ENCODE measurements at regions not wholly inside any gene's neighbourhood (a gene's known extent, or its start where the extent isn't known, plus 50 kb on each side); places are given as distances from the start of the nearest gene placed in this dataset.

DNA sequence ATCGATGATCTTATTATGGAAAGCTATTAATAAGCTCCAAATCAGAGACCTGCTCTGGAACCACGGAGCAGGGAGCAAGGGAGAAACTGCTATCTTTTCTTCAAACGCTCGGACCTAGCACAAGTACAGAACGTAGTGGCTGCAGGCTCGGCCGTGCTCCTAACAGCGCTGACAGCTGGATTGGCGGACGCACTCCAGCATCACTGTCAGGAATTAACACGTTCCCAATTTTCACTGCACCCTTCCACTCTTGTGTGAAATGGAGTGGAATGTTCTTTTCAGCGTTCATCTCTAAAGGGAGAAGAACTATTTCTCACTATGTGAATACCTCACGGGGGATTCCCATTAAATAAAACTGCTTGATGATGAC lies 106.9 kb downstream of the ZNF281 start:
- no peaks in the 10 kb centered on the region for H3K9me3 ChIP-seq (ENCODE audit: insufficient read depth, low read depth, low read length)
- H3K9ac ChIP-seq (ENCODE audit: low read length): peak overlapping the region; percentile 74
- Mint-ChIP-seq H3K9me3 (ENCODE audit: unreplicated experiment) (no peaks in the 10 kb centered on the region), H3K27ac (ENCODE audit: unreplicated experiment) (no peak overlapping the region), H3K36me3 (ENCODE audit: low read depth, unreplicated experiment) (no peaks in the 10 kb centered on the region), H3K4me3 (ENCODE audit: unreplicated experiment) (peak overlapping the region; percentile 82), H3K27me3 (ENCODE audit: low read depth, unreplicated experiment) (peaks cover 31% of the 10 kb centered on the region), H3K4me1 (ENCODE audit: low read depth, unreplicated experiment) (no peaks in the 10 kb centered on the region)
- H3K4me2 ChIP-seq (ENCODE audit: low read length): peak overlapping the region; percentile 85
- H3K27ac ChIP-seq (ENCODE audit: low read depth, low read length): no peak overlapping the region
- no peaks in the 10 kb centered on the region for H3K4me1 ChIP-seq (ENCODE audit: insufficient read depth, low read length)
- no peaks in the 10 kb centered on the region for H3K36me3 ChIP-seq (ENCODE audit: insufficient read depth, low read length)
- peaks cover 2% of the 10 kb centered on the region for H3K27me3 ChIP-seq (ENCODE audit: insufficient read depth, low read length)
- FAIRE-seq (no peak), DNase-seq (ENCODE audit: low read depth) (no peak)
- no peak for TF ChIP-seq EZH2 (IDR thresholded peaks at IDR 0.05; ENCODE audit: insufficient read depth, low read length)
- TF ChIP-seq, protein P1, sequence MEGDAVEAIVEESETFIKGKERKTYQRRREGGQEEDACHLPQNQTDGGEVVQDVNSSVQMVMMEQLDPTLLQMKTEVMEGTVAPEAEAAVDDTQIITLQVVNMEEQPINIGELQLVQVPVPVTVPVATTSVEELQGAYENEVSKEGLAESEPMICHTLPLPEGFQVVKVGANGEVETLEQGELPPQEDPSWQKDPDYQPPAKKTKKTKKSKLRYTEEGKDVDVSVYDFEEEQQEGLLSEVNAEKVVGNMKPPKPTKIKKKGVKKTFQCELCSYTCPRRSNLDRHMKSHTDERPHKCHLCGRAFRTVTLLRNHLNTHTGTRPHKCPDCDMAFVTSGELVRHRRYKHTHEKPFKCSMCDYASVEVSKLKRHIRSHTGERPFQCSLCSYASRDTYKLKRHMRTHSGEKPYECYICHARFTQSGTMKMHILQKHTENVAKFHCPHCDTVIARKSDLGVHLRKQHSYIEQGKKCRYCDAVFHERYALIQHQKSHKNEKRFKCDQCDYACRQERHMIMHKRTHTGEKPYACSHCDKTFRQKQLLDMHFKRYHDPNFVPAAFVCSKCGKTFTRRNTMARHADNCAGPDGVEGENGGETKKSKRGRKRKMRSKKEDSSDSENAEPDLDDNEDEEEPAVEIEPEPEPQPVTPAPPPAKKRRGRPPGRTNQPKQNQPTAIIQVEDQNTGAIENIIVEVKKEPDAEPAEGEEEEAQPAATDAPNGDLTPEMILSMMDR (IDR thresholded peaks at IDR 0.05; ENCODE audit: insufficient read depth, low read depth, low read length): no peak
- H2AFZ ChIP-seq (ENCODE audit: low read depth, low read length): peak overlapping the region; percentile 78
- no peaks in the 10 kb centered on the region for H3K79me2 ChIP-seq (ENCODE audit: insufficient read depth, low read length)
- peak overlapping the region; percentile 74 for H3K4me3 ChIP-seq (ENCODE audit: insufficient read depth, low read depth, low read length)
- H4K20me1 ChIP-seq (ENCODE audit: insufficient read depth, low read length): no peaks in the 10 kb centered on the region

DNA sequence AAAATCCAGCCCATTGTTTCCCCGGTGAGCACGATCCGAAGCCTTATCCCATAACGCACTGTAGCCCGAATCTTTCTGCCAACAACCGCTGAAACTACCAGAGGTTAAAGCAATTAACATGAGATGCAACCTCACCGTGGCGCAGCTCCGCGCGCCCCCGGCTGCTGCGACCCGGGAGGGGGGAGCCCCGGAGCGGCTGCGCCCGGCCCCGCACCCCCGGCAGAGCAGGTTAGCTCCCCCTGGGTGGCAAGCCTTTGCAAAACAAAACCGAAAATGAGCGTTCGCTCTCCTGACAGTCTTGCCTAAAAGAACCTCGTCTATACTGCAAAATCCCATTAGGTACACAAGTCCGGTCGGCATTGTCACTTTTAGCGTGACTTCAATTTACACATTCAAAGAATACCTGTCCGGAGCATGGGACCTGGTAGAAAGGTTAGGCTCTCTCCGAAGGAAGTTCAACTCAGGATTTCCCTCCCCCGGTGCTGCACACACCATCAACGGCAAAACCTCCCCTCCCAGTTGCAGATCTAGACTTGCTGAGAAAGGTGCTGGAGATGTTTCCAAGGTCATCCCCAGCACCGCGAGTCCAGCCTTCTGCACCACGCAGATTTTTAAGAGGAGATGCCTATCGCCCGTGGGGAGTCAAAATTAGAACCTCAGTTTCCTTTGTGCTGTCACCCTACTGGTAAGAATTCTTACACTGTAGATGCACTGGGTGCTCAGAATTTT lies 107.5 kb downstream of the ZNF281 start:
- no peaks in the 10 kb centered on the region for H3K4me1 ChIP-seq (ENCODE audit: insufficient read depth, low read length)
- H3K27ac ChIP-seq (ENCODE audit: low read depth, low read length): no peak overlapping the region
- H3K4me3 ChIP-seq (ENCODE audit: insufficient read depth, low read depth, low read length): peak overlapping the region; percentile 74
- H3K36me3 ChIP-seq (ENCODE audit: insufficient read depth, low read length): no peaks in the 10 kb centered on the region
- H2AFZ ChIP-seq (ENCODE audit: low read depth, low read length): peak overlapping the region; percentile 78
- peaks cover 31% of the 10 kb centered on the region for H3K27me3 Mint-ChIP-seq (ENCODE audit: low read depth, unreplicated experiment)
- H3K9me3 ChIP-seq (ENCODE audit: insufficient read depth, low read depth, low read length): no peaks in the 10 kb centered on the region
- H3K4me1 Mint-ChIP-seq (ENCODE audit: low read depth, unreplicated experiment): no peaks in the 10 kb centered on the region
- no peaks in the 10 kb centered on the region for H4K20me1 ChIP-seq (ENCODE audit: insufficient read depth, low read length)
- H3K27ac Mint-ChIP-seq (ENCODE audit: unreplicated experiment): peak overlapping the region; percentile 50
- TF ChIP-seq, protein P1 (IDR thresholded peaks at IDR 0.05; ENCODE audit: insufficient read depth, low read depth, low read length): no peak
- TF ChIP-seq EZH2 (IDR thresholded peaks at IDR 0.05; ENCODE audit: insufficient read depth, low read length): no peak
- H3K4me2 ChIP-seq (ENCODE audit: low read length): peak overlapping the region; percentile 85
- peaks cover 2% of the 10 kb centered on the region for H3K27me3 ChIP-seq (ENCODE audit: insufficient read depth, low read length)
- peak overlapping the region; percentile 82 for H3K4me3 Mint-ChIP-seq (ENCODE audit: unreplicated experiment)
- no peaks in the 10 kb centered on the region for H3K9me3 Mint-ChIP-seq (ENCODE audit: unreplicated experiment)
- H3K36me3 Mint-ChIP-seq (ENCODE audit: low read depth, unreplicated experiment): no peaks in the 10 kb centered on the region
- no peaks in the 10 kb centered on the region for H3K79me2 ChIP-seq (ENCODE audit: insufficient read depth, low read length)
- H3K9ac ChIP-seq (ENCODE audit: low read length): peak overlapping the region; percentile 74
- FAIRE-seq (no peak), DNase-seq (ENCODE audit: low read depth) (peak; percentile 22)

DNA sequence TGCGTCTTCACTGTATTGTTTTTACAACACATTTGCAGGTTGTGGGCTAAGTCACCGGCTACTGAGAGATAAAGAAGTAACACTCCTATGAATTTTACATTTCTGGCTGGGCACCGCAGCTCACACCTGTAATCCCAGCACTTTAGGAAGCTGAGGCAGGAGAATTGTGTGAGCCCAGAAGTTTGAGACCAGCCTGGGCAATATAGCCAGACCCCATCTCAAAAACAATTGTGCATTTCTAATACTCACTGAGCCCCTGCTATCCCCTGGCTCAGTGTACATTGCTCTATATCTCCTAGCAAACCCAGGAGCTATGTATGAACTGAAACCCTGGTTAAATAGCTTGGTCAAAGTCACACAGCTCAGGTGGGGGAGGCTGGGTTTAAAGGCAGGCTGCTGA lies 108.7 kb downstream of the ZNF281 start:
- H3K9ac ChIP-seq (ENCODE audit: low read length): no peak overlapping the region
- FAIRE-seq: no peak
- Mint-ChIP-seq H3K4me1 (ENCODE audit: low read depth, unreplicated experiment) (peaks cover 1% of the 10 kb centered on the region), H3K36me3 (ENCODE audit: low read depth, unreplicated experiment) (no peaks in the 10 kb centered on the region), H3K27me3 (ENCODE audit: low read depth, unreplicated experiment) (peaks cover 31% of the 10 kb centered on the region), H3K4me3 (ENCODE audit: unreplicated experiment) (no peak overlapping the region), H3K9me3 (ENCODE audit: unreplicated experiment) (no peaks in the 10 kb centered on the region), H3K27ac (ENCODE audit: unreplicated experiment) (no peak overlapping the region)
- H3K4me3 ChIP-seq (ENCODE audit: insufficient read depth, low read depth, low read length): no peak overlapping the region
- H3K36me3 ChIP-seq (ENCODE audit: insufficient read depth, low read length): no peaks in the 10 kb centered on the region
- H3K79me2 ChIP-seq (ENCODE audit: insufficient read depth, low read length): no peaks in the 10 kb centered on the region
- no peaks in the 10 kb centered on the region for H4K20me1 ChIP-seq (ENCODE audit: insufficient read depth, low read length)
- peaks cover 2% of the 10 kb centered on the region for H3K27me3 ChIP-seq (ENCODE audit: insufficient read depth, low read length)
- no peaks in the 10 kb centered on the region for H3K4me1 ChIP-seq (ENCODE audit: insufficient read depth, low read length)
- no peaks in the 10 kb centered on the region for H3K9me3 ChIP-seq (ENCODE audit: insufficient read depth, low read depth, low read length)
- TF ChIP-seq, protein P1 (IDR thresholded peaks at IDR 0.05; ENCODE audit: insufficient read depth, low read depth, low read length): no peak
- TF ChIP-seq EZH2 (IDR thresholded peaks at IDR 0.05; ENCODE audit: insufficient read depth, low read length): no peak
- no peak for DNase-seq (ENCODE audit: low read depth)
- peak overlapping the region; percentile 85 for H3K4me2 ChIP-seq (ENCODE audit: low read length)
- no peak overlapping the region for H3K27ac ChIP-seq (ENCODE audit: low read depth, low read length)
- no peak overlapping the region for H2AFZ ChIP-seq (ENCODE audit: low read depth, low read length)

All from astrocyte (in vitro differentiated cells and primary cell).